ENCODE measurements at regions not wholly inside any gene's neighbourhood (a gene's known extent, or its start where the extent isn't known, plus 50 kb on each side); places are given as distances from the start of the nearest gene placed in this dataset.

- DNase-seq (ENCODE audit: extremely low spot score, insufficient read length, low read depth) (no peak), FAIRE-seq (no peak)
Measured at GRCh38 chr3:116920826-116921610, 211.4 kb downstream of the TUSC7 start.

- no peak for FAIRE-seq
- no peak for DNase-seq (ENCODE audit: extremely low spot score, insufficient read length, low read depth)
Measured at GRCh38 chr3:116927918-116928317, 218.3 kb downstream of the TUSC7 start.

GRCh38 chr3:116929505-116930222, 220.1 kb downstream of the TUSC7 start:
- FAIRE-seq, result no peak
- DNase-seq (ENCODE audit: extremely low spot score, insufficient read length, low read depth), result no peak

GRCh38 chr3:116930786-116931185, 221.2 kb downstream of the TUSC7 start:
- FAIRE-seq (no peak), DNase-seq (ENCODE audit: extremely low spot score, insufficient read length, low read depth) (no peak)

GRCh38 chr3:116939091-116939490, 229.5 kb downstream of the TUSC7 start:
- DNase-seq (ENCODE audit: extremely low spot score, insufficient read length, low read depth) (no peak), FAIRE-seq (no peak)

- FAIRE-seq (no peak), DNase-seq (ENCODE audit: extremely low spot score, insufficient read length, low read depth) (no peak)
Measured at GRCh38 chr3:116939550-116939949, 230.0 kb downstream of the TUSC7 start.

- DNase-seq (ENCODE audit: extremely low spot score, insufficient read length, low read depth) (no peak), FAIRE-seq (no peak)
Measured at GRCh38 chr3:116940719-116941118, 231.1 kb downstream of the TUSC7 start.

GRCh38 chr3:116946376-116946775, 236.8 kb downstream of the TUSC7 start:
- FAIRE-seq, result no peak
- no peak for DNase-seq (ENCODE audit: extremely low spot score, insufficient read length, low read depth)

GRCh38 chr3:116947148-116947547, 237.6 kb downstream of the TUSC7 start:
- no peak for FAIRE-seq
- no peak for DNase-seq (ENCODE audit: extremely low spot score, insufficient read length, low read depth)

- FAIRE-seq (no peak), DNase-seq (ENCODE audit: extremely low spot score, insufficient read length, low read depth) (no peak)
Measured at GRCh38 chr3:116947809-116948208, 238.2 kb downstream of the TUSC7 start.

- DNase-seq (ENCODE audit: extremely low spot score, insufficient read length, low read depth) (no peak), FAIRE-seq (no peak)
Measured at GRCh38 chr3:116950301-116951055, 240.9 kb downstream of the TUSC7 start.

GRCh38 chr3:116951610-116952009, 242.0 kb downstream of the TUSC7 start:
- FAIRE-seq, result no peak
- DNase-seq (ENCODE audit: extremely low spot score, insufficient read length, low read depth), result no peak

GRCh38 chr3:116958291-116958690, 248.7 kb downstream of the TUSC7 start:
- DNase-seq (ENCODE audit: extremely low spot score, insufficient read length, low read depth) (no peak), FAIRE-seq (no peak)

GRCh38 chr3:116961106-116961505, 251.5 kb downstream of the TUSC7 start:
- no peak for FAIRE-seq

GRCh38 chr3:116963802-116964201, 254.2 kb downstream of the TUSC7 start:
- FAIRE-seq, result no peak
- DNase-seq (ENCODE audit: extremely low spot score, insufficient read length, low read depth), result no peak

More at GRCh38 chr3:116961106-116961505, 251.5 kb downstream of the TUSC7 start:
- no peak for DNase-seq (ENCODE audit: extremely low spot score, insufficient read length, low read depth)

GRCh38 chr3:116966649-116967048, 257.1 kb downstream of the TUSC7 start:
- no peak for DNase-seq (ENCODE audit: extremely low spot score, insufficient read length, low read depth)
- FAIRE-seq, result no peak

GRCh38 chr3:116969135-116969534, 259.6 kb downstream of the TUSC7 start:
- FAIRE-seq (no peak), DNase-seq (ENCODE audit: extremely low spot score, insufficient read length, low read depth) (no peak)

- DNase-seq (ENCODE audit: extremely low spot score, insufficient read length, low read depth), result no peak
- no peak for FAIRE-seq
Measured at GRCh38 chr3:116969646-116970045, 260.1 kb downstream of the TUSC7 start.

GRCh38 chr3:116971531-116971930, 262.0 kb downstream of the TUSC7 start:
- FAIRE-seq (no peak), DNase-seq (ENCODE audit: extremely low spot score, insufficient read length, low read depth) (no peak)

- FAIRE-seq, result no peak
- no peak for DNase-seq (ENCODE audit: extremely low spot score, insufficient read length, low read depth)
Measured at GRCh38 chr3:116974702-116975101, 265.1 kb downstream of the TUSC7 start.

- DNase-seq (ENCODE audit: extremely low spot score, insufficient read length, low read depth), result no peak
- FAIRE-seq, result no peak
Measured at GRCh38 chr3:116977441-116977840, 267.9 kb downstream of the TUSC7 start.
